K562 (cell line): ENCODE measurements at regions not wholly inside any gene's neighbourhood (a gene's known extent, or its start where the extent isn't known, plus 50 kb on each side); places are given as distances from the start of the nearest gene placed in this dataset.

Experiments used
- ATAC-seq: fragments of 200-7000 bp; cut with Tn5 transposase; 3 replicates; pipeline ENCODE4 v1.9.1; 2020; ENCODE audit warnings: moderate library complexity
- BruUV-seq: library from RNA; stranded (reverse); fragments of 400-500 nt; replicated peaks from 2 replicates; lab custom pipeline; 2021; lab: Mats Ljungman, UMichigan
- CTCF ChIA-PET: fragments of 300-600 bp; formaldehyde crosslinking; extraction: SDS; loops from one replicate; lab custom pipeline; 2021; ENCODE audit warnings: low intra/inter-chr PET ratio; lab: Yijun Ruan, JAX
- POLR2A ChIA-PET: fragments of 300-600, 350-650 bp; sonication (Branson Sonifier 250); formaldehyde crosslinking; extraction: SDS; loops from one replicate; lab custom pipeline; 2021; ENCODE audit warnings: antibody characterized with exemption, inconsistent platforms; lab: Yijun Ruan, JAX
- DNase-seq, 4 experiments: peaks; one replicate each; pipeline versions ENCODE4 v3.0.0 to v3.0.0-alpha.2; 2011 to 2018; ENCODE audit warnings: low spot score in 3 of 4, mixed read lengths in 3 of 4; ENCODE audit errors: extremely low read depth in 1 of 4
- FAIRE-seq: peaks from 2 replicates; lab custom pipeline; 2011; peaks lifted over from hg19 to GRCh38; lab: Jason Lieb, UNC
- H2AFZ ChIP-seq: 2 replicates; pipeline ENCODE4 v1.6.0; 2011; ENCODE audit warnings: low read depth, low read length, control low read depth, inconsistent platforms
- H3K27ac ChIP-seq: fragments of 200-600 bp; 3 replicates; pipeline ENCODE4 v1.8.0; 2011; ENCODE audit warnings: low read depth, mild to moderate bottlenecking, control low read depth, inconsistent platforms, low read length, moderate library complexity, mixed read lengths; ENCODE audit errors: extremely low read depth
- H3K27me3 ChIP-seq, 2 experiments: fragments of 300-600 bp in 1 of 2; 2 replicates in 1 of 2; 3 replicates in 1 of 2; pipeline versions ENCODE4 v1.6.0 to v1.8.0; 2011; ENCODE audit warnings: inconsistent platforms in 2 of 2, low read length in 2 of 2, mild to moderate bottlenecking in 1 of 2, mixed read lengths in 1 of 2, moderate library complexity in 1 of 2; ENCODE audit not compliant: control insufficient read depth in 2 of 2, insufficient read depth in 2 of 2
- H3K36me3 ChIP-seq: fragments of 300-600 bp; 3 replicates; pipeline ENCODE4 v1.8.0; 2011; ENCODE audit warnings: mild to moderate bottlenecking, low read length, inconsistent platforms; ENCODE audit not compliant: control insufficient read depth, insufficient read depth
- H3K4me1 ChIP-seq, 2 experiments: fragments of 200-600 bp in 1 of 2; replicated peaks in 1 of 2; 2 replicates in 1 of 2; 3 replicates in 1 of 2; pipeline versions ENCODE4 v1.5.1 to v1.8.0; 2011; ENCODE audit warnings: inconsistent platforms in 2 of 2, low read length in 2 of 2, mild to moderate bottlenecking in 1 of 2, mixed read lengths in 1 of 2, moderate library complexity in 1 of 2; ENCODE audit not compliant: control insufficient read depth in 2 of 2, insufficient read depth in 2 of 2
- H3K4me2 ChIP-seq: 2 replicates; pipeline ENCODE4 v1.6.1; 2011; ENCODE audit warnings: low read length, control low read depth, inconsistent platforms, mixed read lengths; ENCODE audit not compliant: insufficient read depth
- H3K4me3 ChIP-seq: fragments of 200-600 bp; sonication (generic), shearing (Covaris generic); 2 replicates; pipeline ENCODE4 v1.5.1; 2016; ENCODE audit warnings: control low read depth, inconsistent platforms
- H3K79me2 ChIP-seq: fragments of 200-600 bp; 3 replicates; pipeline ENCODE4 v1.8.0; 2011; ENCODE audit warnings: low read length, inconsistent platforms; ENCODE audit not compliant: control insufficient read depth, insufficient read depth
- H3K9ac ChIP-seq, 2 experiments: 2 replicates each; pipeline versions ENCODE4 v1.6.0 to v1.6.1; 2011; ENCODE audit warnings: low read depth in 2 of 2, low read length in 2 of 2, control low read depth in 1 of 2, inconsistent platforms in 1 of 2, mild to moderate bottlenecking in 1 of 2, mixed read lengths in 1 of 2; ENCODE audit not compliant: insufficient read depth in 1 of 2
- H3K9me1 ChIP-seq: one replicate; pipeline ENCODE4 v1.6.0; 2011; ENCODE audit warnings: inconsistent platforms, mild to moderate bottlenecking, low read length, moderate library complexity; ENCODE audit not compliant: control insufficient read depth, insufficient read depth
- H3K9me3 ChIP-seq: replicated peaks from 2 replicates; pipeline ENCODE4 v1.5.1; 2011; ENCODE audit warnings: low read depth, low read length, inconsistent platforms; ENCODE audit not compliant: control insufficient read depth, insufficient read depth
- H4K20me1 ChIP-seq: replicated peaks from 2 replicates; pipeline ENCODE4 v1.6.1; 2011; ENCODE audit warnings: low read length, inconsistent platforms, mixed read lengths; ENCODE audit not compliant: control insufficient read depth, insufficient read depth
- CREB1 ChIP-seq, 2 experiments: sonication (generic) in 1 of 2; formaldehyde crosslinking in 1 of 2; IDR thresholded peaks; 2 replicates each; pipeline versions ENCODE4 v1.6.1 to v1.8.0; 2012 to 2022; ENCODE audit warnings: inconsistent platforms in 1 of 2, mild to moderate bottlenecking in 1 of 2, missing genetic modification reagents in 1 of 2, moderate library complexity in 1 of 2
- ETS2 ChIP-seq: IDR thresholded peaks from 2 replicates; pipeline ENCODE4 v1.6.1; 2016; ENCODE audit warnings: borderline replicate concordance, missing genetic modification characterization, mild to moderate bottlenecking, moderate library complexity, missing compliant biosample characterization; ENCODE audit not compliant: poor library complexity, severe bottlenecking
- FOS ChIP-seq: IDR thresholded peaks from 3 replicates; pipeline ENCODE4 v1.6.1; 2011; ENCODE audit not compliant: insufficient read length; ENCODE audit errors: extremely low read depth
- POLR3A ChIP-seq: IDR thresholded peaks from 2 replicates; pipeline ENCODE4 v1.6.1; 2011; ENCODE audit warnings: borderline replicate concordance, mild to moderate bottlenecking, moderate library complexity; ENCODE audit not compliant: insufficient read length, insufficient read depth; ENCODE audit errors: extremely low read depth
- SAFB ChIP-seq: fragments of 200-400 bp; formaldehyde crosslinking; IDR thresholded peaks from 2 replicates; pipeline ENCODE4 v1.6.1; 2017; ENCODE audit warnings: low read depth, low read length, borderline replicate concordance
- TBL1XR1 ChIP-seq, 2 experiments: IDR thresholded peaks; 2 replicates each; pipeline ENCODE4 v1.6.1; 2012; ENCODE audit warnings: improper control_type of control experiment in 2 of 2, low read length in 2 of 2, mild to moderate bottlenecking in 1 of 2
- ZNF134 ChIP-seq: fragments of 250-450 bp; sonication (Bioruptor Pico); conservative IDR thresholded peaks from 2 replicates; pipeline ENCODE4 v1.4.0; 2020
- WGBS: fragments of 100-300 bp; shearing (Covaris generic); methylation state at CpG from one replicate; pipeline ENCODE4 v1.1.6; 2016; ENCODE audit warnings: low coverage, mixed read lengths; ENCODE audit not compliant: insufficient coverage; ENCODE audit errors: missing lambda C conversion rate; 5-methylcytosine and 5-hydroxymethylcytosine counted together
- in situ Hi-C: fragments of 300-500 bp; cut with MboI; formaldehyde crosslinking; loops from 4 replicates; pipeline ENCODE4 v1.15.0; 2018; ENCODE audit warnings: inconsistent platforms, mixed read lengths
- intact Hi-C: fragments of 100-400 bp; cut with micrococcal nuclease; formaldehyde crosslinking; loops from 2 replicates; pipeline ENCODE4 v1.14.2; 2022
- TF ChIP-seq, protein P1 (sequence below): sonication (generic); formaldehyde crosslinking; IDR thresholded peaks from 2 replicates; pipeline ENCODE4 v1.8.0; 2023; ENCODE audit warnings: mild to moderate bottlenecking, missing genetic modification reagents
- TF ChIP-seq, protein P2 (sequence below): sonication (generic); formaldehyde crosslinking; IDR thresholded peaks from 2 replicates; pipeline ENCODE4 v1.8.1; 2023; ENCODE audit warnings: mild to moderate bottlenecking, missing genetic modification reagents
- TF ChIP-seq, protein P3 (sequence below), 2 experiments: fragments of 450-650 bp in 1 of 2; sonication (generic) in 1 of 2; formaldehyde crosslinking in 1 of 2; IDR thresholded peaks in 1 of 2; conservative IDR thresholded peaks in 1 of 2; 2 replicates each; pipeline versions ENCODE4 v1.6.1 to v1.8.1; 2016 to 2023; ENCODE audit warnings: mild to moderate bottlenecking in 2 of 2, moderate library complexity in 2 of 2, inconsistent platforms in 1 of 2, missing genetic modification reagents in 1 of 2

DNA sequence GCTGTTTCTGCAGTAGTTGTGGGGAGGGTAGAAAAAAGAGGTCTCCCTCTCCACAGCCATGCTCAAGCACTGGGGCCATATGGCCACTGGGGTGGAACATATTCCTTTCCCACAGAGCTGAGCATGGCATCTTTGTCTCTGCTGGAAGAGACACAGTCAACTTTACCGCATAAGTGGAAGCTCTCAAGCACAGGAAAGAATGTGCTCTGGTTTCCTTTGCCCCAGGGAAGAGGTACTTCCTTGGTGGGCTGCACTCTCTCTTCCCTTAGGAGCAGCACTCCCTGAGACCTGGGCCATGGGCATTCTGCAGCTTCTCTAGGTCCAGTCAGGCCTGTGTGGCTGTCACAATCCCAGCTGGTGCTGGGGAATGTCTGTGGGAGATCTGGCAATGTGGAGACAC is 168.5 kb upstream of the ACTBL2 start:
- no peak overlapping the region for H3K4me2 ChIP-seq
- H3K9me1 ChIP-seq, result no peaks in the 10 kb centered on the region
- no peak overlapping the region for H3K27ac ChIP-seq
- CTCF ChIA-PET, result no interaction called here
- H3K79me2 ChIP-seq, result no peaks in the 10 kb centered on the region
- WGBS, result 0% methylated on average over 1 of the region's 1 CpG
- no peaks in the 10 kb centered on the region for H3K9me3 ChIP-seq
- H3K9ac ChIP-seq, result no peak overlapping the region
- no peak overlapping the region for H3K4me3 ChIP-seq
- no peaks in the 10 kb centered on the region for H3K36me3 ChIP-seq
- no peaks in the 10 kb centered on the region for H3K4me1 ChIP-seq
- H4K20me1 ChIP-seq, result no peaks in the 10 kb centered on the region
- no peak overlapping the region for H2AFZ ChIP-seq
- no peaks in the 10 kb centered on the region for H3K27me3 ChIP-seq
- intact Hi-C loops, result loop anchor here (10.0 kb wide), 2 partner anchors 124 to 356 kb away; no protein-coding TSS in a partner anchor
- BruUV-seq, result no TSS peak
- FAIRE-seq (no peak), DNase-seq (no peak), ATAC-seq (no peak)
- in situ Hi-C loops, result no loop called here
- POLR2A ChIA-PET, result no interaction called here
- TF ChIP-seq, protein P1, sequence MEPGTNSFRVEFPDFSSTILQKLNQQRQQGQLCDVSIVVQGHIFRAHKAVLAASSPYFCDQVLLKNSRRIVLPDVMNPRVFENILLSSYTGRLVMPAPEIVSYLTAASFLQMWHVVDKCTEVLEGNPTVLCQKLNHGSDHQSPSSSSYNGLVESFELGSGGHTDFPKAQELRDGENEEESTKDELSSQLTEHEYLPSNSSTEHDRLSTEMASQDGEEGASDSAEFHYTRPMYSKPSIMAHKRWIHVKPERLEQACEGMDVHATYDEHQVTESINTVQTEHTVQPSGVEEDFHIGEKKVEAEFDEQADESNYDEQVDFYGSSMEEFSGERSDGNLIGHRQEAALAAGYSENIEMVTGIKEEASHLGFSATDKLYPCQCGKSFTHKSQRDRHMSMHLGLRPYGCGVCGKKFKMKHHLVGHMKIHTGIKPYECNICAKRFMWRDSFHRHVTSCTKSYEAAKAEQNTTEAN (CRISPR knock-in tag), result no peak
- TF ChIP-seq, protein P2, sequence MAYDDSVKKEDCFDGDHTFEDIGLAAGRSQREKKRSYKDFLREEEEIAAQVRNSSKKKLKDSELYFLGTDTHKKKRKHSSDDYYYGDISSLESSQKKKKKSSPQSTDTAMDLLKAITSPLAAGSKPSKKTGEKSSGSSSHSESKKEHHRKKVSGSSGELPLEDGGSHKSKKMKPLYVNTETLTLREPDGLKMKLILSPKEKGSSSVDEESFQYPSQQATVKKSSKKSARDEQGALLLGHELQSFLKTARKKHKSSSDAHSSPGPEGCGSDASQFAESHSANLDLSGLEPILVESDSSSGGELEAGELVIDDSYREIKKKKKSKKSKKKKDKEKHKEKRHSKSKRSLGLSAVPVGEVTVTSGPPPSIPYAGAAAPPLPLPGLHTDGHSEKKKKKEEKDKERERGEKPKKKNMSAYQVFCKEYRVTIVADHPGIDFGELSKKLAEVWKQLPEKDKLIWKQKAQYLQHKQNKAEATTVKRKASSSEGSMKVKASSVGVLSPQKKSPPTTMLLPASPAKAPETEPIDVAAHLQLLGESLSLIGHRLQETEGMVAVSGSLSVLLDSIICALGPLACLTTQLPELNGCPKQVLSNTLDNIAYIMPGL (CRISPR knock-in tag), result no peak
- TF ChIP-seq FOS (no peak), SAFB (no peak), CREB1 (IDR thresholded peaks at IDR 0.05) (no peak), CREB1 (CRISPR knock-in tag; IDR thresholded peaks at IDR 0.05) (no peak), ZNF134 (CRISPR knock-in tag) (no peak), ETS2 (tag) (no peak), TBL1XR1 (IDR thresholded peaks at IDR 0.05; ENCODE audit: low read length in 2 of 2) (no peak), POLR3A (no peak)
- TF ChIP-seq, protein P3, sequence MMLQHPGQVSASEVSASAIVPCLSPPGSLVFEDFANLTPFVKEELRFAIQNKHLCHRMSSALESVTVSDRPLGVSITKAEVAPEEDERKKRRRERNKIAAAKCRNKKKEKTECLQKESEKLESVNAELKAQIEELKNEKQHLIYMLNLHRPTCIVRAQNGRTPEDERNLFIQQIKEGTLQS (IDR thresholded peaks at IDR 0.05), result no peak
- TF ChIP-seq, protein P3 (CRISPR knock-in tag; conservative IDR thresholded peaks at IDR 0.05), result no peak
